Loucy (cell line): ENCODE measurements at regions not wholly inside any gene's neighbourhood (a gene's known extent, or its start where the extent isn't known, plus 50 kb on each side); places are given as distances from the start of the nearest gene placed in this dataset.

Experiments
- H2AFZ ChIP-seq: fragments of 200-600 bp; sonication (generic); 2 replicates; pipeline ENCODE4 v1.6.0; 2016; ENCODE audit warnings: antibody characterized with exemption, mild to moderate bottlenecking, low read length, moderate library complexity
- H3F3A ChIP-seq: fragments of 200-600 bp; 2 replicates; pipeline ENCODE4 v1.6.0; 2016; ENCODE audit warnings: antibody characterized with exemption, low read depth, mild to moderate bottlenecking
- H3K27me3 ChIP-seq: fragments of 200-600 bp; sonication (generic); 2 replicates; pipeline ENCODE4 v1.6.1; 2014; ENCODE audit warnings: low read length, mild to moderate bottlenecking; ENCODE audit not compliant: insufficient read depth, poor library complexity, severe bottlenecking
- H3K36me3 ChIP-seq: fragments of 200-600 bp; sonication (generic); 2 replicates; pipeline ENCODE4 v1.6.1; 2016; ENCODE audit warnings: low read length; ENCODE audit not compliant: insufficient read depth
- H3K4me1 ChIP-seq: fragments of 200-600 bp; sonication (generic); 2 replicates; pipeline ENCODE4 v1.5.1; 2014; ENCODE audit warnings: low read length, mild to moderate bottlenecking; ENCODE audit not compliant: insufficient read depth, poor library complexity, severe bottlenecking
- H3K4me2 ChIP-seq: fragments of 200-600 bp; sonication (generic); 2 replicates; pipeline ENCODE4 v1.6.0; 2014; ENCODE audit warnings: antibody characterized with exemption, low read length, low read depth, mild to moderate bottlenecking; ENCODE audit not compliant: poor library complexity, severe bottlenecking
- H3K4me3 ChIP-seq: fragments of 200-600 bp; sonication (generic); 2 replicates; pipeline ENCODE4 v1.5.1; 2014; ENCODE audit warnings: low read length, mild to moderate bottlenecking, mixed read lengths; ENCODE audit not compliant: poor library complexity, severe bottlenecking
- H3K79me2 ChIP-seq: fragments of 200-600 bp; sonication (generic); 2 replicates; pipeline ENCODE4 v1.6.1; 2014; ENCODE audit warnings: low read length; ENCODE audit not compliant: insufficient read depth
- H3K9ac ChIP-seq: fragments of 200-600 bp; sonication (generic); 2 replicates; pipeline ENCODE4 v1.6.0; 2014; ENCODE audit warnings: mild to moderate bottlenecking, low read depth, low read length, moderate library complexity; ENCODE audit not compliant: poor library complexity, severe bottlenecking
- H3K9me2 ChIP-seq: fragments of 200-600 bp; sonication (generic); replicated peaks from 2 replicates; pipeline ENCODE4 v1.6.1; 2016; ENCODE audit warnings: low read depth, low read length, mixed read lengths
- H3K9me3 ChIP-seq: fragments of 200-600 bp; sonication (generic); 2 replicates; pipeline ENCODE4 v1.6.1; 2014; ENCODE audit warnings: mild to moderate bottlenecking, antibody characterized with exemption, low read length, low read depth; ENCODE audit not compliant: insufficient read depth
- H4K20me1 ChIP-seq: fragments of 200-600 bp; sonication (generic); 2 replicates; pipeline ENCODE4 v1.6.0; 2014; ENCODE audit warnings: antibody characterized with exemption, low read length, mild to moderate bottlenecking; ENCODE audit not compliant: insufficient read depth, poor library complexity, severe bottlenecking
- CTCF ChIP-seq: fragments of 200-600 bp; sonication (generic); conservative IDR thresholded peaks from 2 replicates; pipeline ENCODE4 v1.5.1; 2014; ENCODE audit warnings: mild to moderate bottlenecking, antibody characterized with exemption, low read length
- EZH2phosphoT487 ChIP-seq: fragments of 200-600 bp; IDR thresholded peaks from 2 replicates; pipeline ENCODE4 v1.6.1; 2018; ENCODE audit warnings: antibody characterized with exemption, mild to moderate bottlenecking, moderate library complexity, borderline replicate concordance

DNA sequence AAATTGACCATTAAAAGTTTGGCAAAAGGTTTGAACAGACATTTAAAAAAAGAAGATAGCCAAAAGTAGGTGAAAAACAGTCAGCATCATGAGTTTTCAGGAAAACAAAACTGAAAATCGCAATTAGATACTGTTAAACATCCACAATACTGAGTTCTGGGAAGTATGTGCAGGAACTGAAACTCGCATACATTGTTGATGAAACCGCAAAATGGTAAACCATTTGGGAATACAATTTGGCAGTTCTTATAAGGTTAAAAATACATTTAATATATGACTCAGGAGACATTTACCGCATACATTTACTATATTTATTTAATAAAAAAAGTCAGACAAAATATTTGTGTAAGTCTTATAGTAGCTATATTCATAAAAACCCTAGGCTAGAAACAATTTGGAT lies 393.2 kb downstream of the COL11A1 start:
- H2AFZ ChIP-seq: no peak overlapping the region
- H3K9me2 ChIP-seq: no peaks in the 10 kb centered on the region
- TF ChIP-seq CTCF (no peak), EZH2phosphoT487 (no peak)
- H3K27me3 ChIP-seq: no peaks in the 10 kb centered on the region
- H3F3A ChIP-seq: no peaks in the 10 kb centered on the region
- no peaks in the 10 kb centered on the region for H3K4me1 ChIP-seq
- H3K9me3 ChIP-seq: no peaks in the 10 kb centered on the region
- H3K4me2 ChIP-seq: no peak overlapping the region
- no peaks in the 10 kb centered on the region for H3K79me2 ChIP-seq
- no peak overlapping the region for H3K9ac ChIP-seq
- H4K20me1 ChIP-seq: no peaks in the 10 kb centered on the region
- no peak overlapping the region for H3K4me3 ChIP-seq
- H3K36me3 ChIP-seq: no peaks in the 10 kb centered on the region

GRCh38 chr1:102699524-102699923 lies 408.8 kb downstream of the COL11A1 start:
- Histone ChIP-seq H3K79me2 (no peaks in the 10 kb centered on the region), H3K4me2 (no peak overlapping the region), H3K27me3 (no peaks in the 10 kb centered on the region), H3F3A (no peaks in the 10 kb centered on the region), H2AFZ (no peak overlapping the region), H4K20me1 (no peaks in the 10 kb centered on the region), H3K9ac (no peak overlapping the region), H3K4me3 (no peak overlapping the region), H3K9me3 (no peaks in the 10 kb centered on the region), H3K36me3 (no peaks in the 10 kb centered on the region), H3K9me2 (no peaks in the 10 kb centered on the region), H3K4me1 (no peaks in the 10 kb centered on the region)
- no peak for TF ChIP-seq EZH2phosphoT487
- TF ChIP-seq CTCF: no peak

DNA sequence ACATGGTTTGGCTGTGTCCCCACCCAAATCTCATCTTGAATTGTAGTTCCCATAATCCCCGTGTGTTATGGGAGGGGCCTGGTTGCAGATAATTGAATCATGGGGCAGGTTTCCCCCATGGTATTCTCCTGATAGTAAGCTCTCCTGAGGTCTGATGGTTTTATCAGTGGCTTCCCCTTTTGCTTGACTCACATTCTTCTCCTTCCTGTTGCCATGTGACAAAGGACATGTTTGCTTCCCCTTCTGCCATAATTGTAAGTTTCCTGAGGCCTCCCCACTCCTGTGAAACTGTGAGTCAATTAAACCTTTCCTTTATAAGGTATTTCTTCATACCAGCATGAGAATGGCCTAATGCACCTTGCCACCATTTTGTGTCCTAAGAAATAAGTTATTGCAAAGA lies 415.0 kb downstream of the COL11A1 start:
- no peaks in the 10 kb centered on the region for H3K36me3 ChIP-seq
- no peaks in the 10 kb centered on the region for H3K79me2 ChIP-seq
- no peaks in the 10 kb centered on the region; the same call in 1 of the 2 replicates for H3K9me3 ChIP-seq
- TF ChIP-seq EZH2phosphoT487 (no peak), CTCF (no peak)
- no peak overlapping the region for H3K4me3 ChIP-seq
- H3K9me2 ChIP-seq: no peaks in the 10 kb centered on the region
- H2AFZ ChIP-seq: no peak overlapping the region
- no peak overlapping the region for H3K9ac ChIP-seq
- no peaks in the 10 kb centered on the region for H3F3A ChIP-seq
- H3K27me3 ChIP-seq: no peaks in the 10 kb centered on the region
- H3K4me1 ChIP-seq: peaks cover 2% of the 10 kb centered on the region
- no peak overlapping the region for H3K4me2 ChIP-seq
- no peaks in the 10 kb centered on the region for H4K20me1 ChIP-seq
